ACC112 (cell line): ENCODE measurements at regions not wholly inside any gene's neighbourhood (a gene's known extent, or its start where the extent isn't known, plus 50 kb on each side); places are given as distances from the start of the nearest gene placed in this dataset.
A peak's percentile ranks its signal among the peaks of the same experiment; 100 is the strongest.

Experiments
- H2AFZ ChIP-seq: fragments of 200-600 bp; sonication (generic); one replicate; pipeline ENCODE4 v1.6.0; 2017; ENCODE audit warnings: antibody characterized with exemption, low read length; ENCODE audit not compliant: unreplicated experiment
- H3K27ac ChIP-seq: fragments of 200-600 bp; sonication (generic); 2 replicates; pipeline ENCODE4 v1.5.1; 2014; ENCODE audit warnings: low read depth, mild to moderate bottlenecking, antibody characterized with exemption, low read length, moderate library complexity
- H3K27me3 ChIP-seq: fragments of 200-600 bp; sonication (generic); 2 replicates; pipeline ENCODE4 v1.6.1; 2014; ENCODE audit warnings: mild to moderate bottlenecking, antibody characterized with exemption, low read length, moderate library complexity, mixed read lengths; ENCODE audit not compliant: insufficient read depth
- H3K36me3 ChIP-seq: fragments of 200-600 bp; sonication (generic); 2 replicates; pipeline ENCODE4 v1.6.1; 2016; ENCODE audit warnings: mild to moderate bottlenecking, antibody characterized with exemption, low read length, moderate library complexity, mixed read lengths; ENCODE audit not compliant: insufficient read depth
- H3K4me1 ChIP-seq: fragments of 200-600 bp; sonication (generic); one replicate; pipeline ENCODE4 v1.6.1; 2016; ENCODE audit warnings: low read length, mixed read lengths; ENCODE audit not compliant: insufficient read depth, unreplicated experiment, control insufficient read depth
- H3K4me3 ChIP-seq: fragments of 200-600 bp; sonication (generic); 2 replicates; pipeline ENCODE4 v1.5.1; 2014; ENCODE audit warnings: mild to moderate bottlenecking, low read depth, low read length
- H3K79me2 ChIP-seq: fragments of 200-600 bp; sonication (generic); one replicate; pipeline ENCODE4 v1.6.0; 2016; ENCODE audit warnings: low read length; ENCODE audit not compliant: control insufficient read depth, unreplicated experiment, insufficient read depth

GRCh38 chr15:92705764-92706163 lies 50.2 kb upstream of the FAM174B start:
- no peak overlapping the region for H3K27ac ChIP-seq

GRCh38 chr15:92706201-92706600 lies 50.6 kb upstream of the FAM174B start:
- no peaks in the 10 kb centered on the region for H3K4me1 ChIP-seq
- H3K4me3 ChIP-seq = no peak overlapping the region
- H3K36me3 ChIP-seq = no peaks in the 10 kb centered on the region
- no peak overlapping the region for H3K27ac ChIP-seq
- no peak overlapping the region for H2AFZ ChIP-seq
- H3K79me2 ChIP-seq = no peaks in the 10 kb centered on the region
- peaks cover 8% of the 10 kb centered on the region; the same call in 1 of the 2 replicates for H3K27me3 ChIP-seq

More at GRCh38 chr15:92705764-92706163, 50.2 kb upstream of the FAM174B start:
- Histone ChIP-seq H3K4me3 (no peak overlapping the region), H3K4me1 (no peaks in the 10 kb centered on the region), H2AFZ (no peak overlapping the region), H3K27me3 (peaks cover 8% of the 10 kb centered on the region; the same call in 1 of the 2 replicates), H3K79me2 (no peaks in the 10 kb centered on the region), H3K36me3 (no peaks in the 10 kb centered on the region)

- Histone ChIP-seq H3K27me3 (peaks cover 8% of the 10 kb centered on the region; the same call in 1 of the 2 replicates), H2AFZ (no peak overlapping the region), H3K36me3 (no peaks in the 10 kb centered on the region), H3K4me3 (no peak overlapping the region), H3K27ac (no peak overlapping the region), H3K79me2 (no peaks in the 10 kb centered on the region), H3K4me1 (no peaks in the 10 kb centered on the region)
Observed at GRCh38 chr15:92707880-92708551, 52.4 kb upstream of the FAM174B start.

- H3K27me3 ChIP-seq = peaks cover 8% of the 10 kb centered on the region; the same call in 1 of the 2 replicates
- no peak overlapping the region for H3K4me3 ChIP-seq
- no peaks in the 10 kb centered on the region for H3K79me2 ChIP-seq
- no peaks in the 10 kb centered on the region for H3K36me3 ChIP-seq
- no peak overlapping the region for H2AFZ ChIP-seq
- no peak overlapping the region for H3K27ac ChIP-seq
- no peaks in the 10 kb centered on the region for H3K4me1 ChIP-seq
Observed at GRCh38 chr15:92708635-92709034, 53.1 kb upstream of the FAM174B start.

- Histone ChIP-seq H3K4me1 (no peaks in the 10 kb centered on the region), H3K4me3 (no peak overlapping the region), H3K27me3 (peaks cover 8% of the 10 kb centered on the region; the same call in 1 of the 2 replicates), H2AFZ (no peak overlapping the region), H3K79me2 (no peaks in the 10 kb centered on the region), H3K36me3 (no peaks in the 10 kb centered on the region), H3K27ac (no peak overlapping the region)
Observed at GRCh38 chr15:92709110-92709790, 53.7 kb upstream of the FAM174B start.

- H3K27ac ChIP-seq = no peak overlapping the region
- no peaks in the 10 kb centered on the region for H3K4me1 ChIP-seq
- H3K4me3 ChIP-seq = no peak overlapping the region
- no peaks in the 10 kb centered on the region for H3K79me2 ChIP-seq
- H2AFZ ChIP-seq = no peak overlapping the region
- peaks cover 1% of the 10 kb centered on the region; the same call in 1 of the 2 replicates for H3K27me3 ChIP-seq
- no peaks in the 10 kb centered on the region for H3K36me3 ChIP-seq
Observed at GRCh38 chr15:92711457-92711831, 55.9 kb upstream of the FAM174B start.

- peaks cover 3% of the 10 kb centered on the region; the same call in 1 of the 2 replicates for H3K27me3 ChIP-seq
- H3K27ac ChIP-seq = no peak overlapping the region
- no peaks in the 10 kb centered on the region for H3K4me1 ChIP-seq
- H3K4me3 ChIP-seq = peak overlapping the region; percentile 80
- no peaks in the 10 kb centered on the region for H3K36me3 ChIP-seq
- no peaks in the 10 kb centered on the region for H3K79me2 ChIP-seq
- H2AFZ ChIP-seq = peak overlapping the region; percentile 95
Observed at GRCh38 chr15:92714077-92714476, 58.5 kb upstream of the FAM174B start.

- Histone ChIP-seq H3K27ac (no peak overlapping the region), H3K4me1 (no peaks in the 10 kb centered on the region), H2AFZ (peak overlapping the region; percentile 95), H3K27me3 (peaks cover 3% of the 10 kb centered on the region; the same call in 1 of the 2 replicates), H3K36me3 (no peaks in the 10 kb centered on the region), H3K4me3 (peak overlapping the region; percentile 80), H3K79me2 (no peaks in the 10 kb centered on the region)
Observed at GRCh38 chr15:92714477-92715401, 59.2 kb upstream of the FAM174B start.

- no peaks in the 10 kb centered on the region for H3K36me3 ChIP-seq
- no peaks in the 10 kb centered on the region for H3K4me1 ChIP-seq
- H3K27ac ChIP-seq = no peak overlapping the region
- H3K79me2 ChIP-seq = no peaks in the 10 kb centered on the region
- no peak overlapping the region for H3K4me3 ChIP-seq
- H3K27me3 ChIP-seq = peaks cover 3% of the 10 kb centered on the region; the same call in 1 of the 2 replicates
- no peak overlapping the region for H2AFZ ChIP-seq
Observed at GRCh38 chr15:92715758-92716157, 60.2 kb upstream of the FAM174B start.

GRCh38 chr15:92719021-92719420 lies 63.4 kb upstream of the FAM174B start:
- Histone ChIP-seq H3K27ac (no peak overlapping the region), H3K27me3 (peaks cover 3% of the 10 kb centered on the region; the same call in 1 of the 2 replicates), H3K4me1 (no peaks in the 10 kb centered on the region), H2AFZ (no peak overlapping the region), H3K36me3 (no peaks in the 10 kb centered on the region), H3K4me3 (no peak overlapping the region), H3K79me2 (no peaks in the 10 kb centered on the region)
